H1 (cell line): ENCODE measurements at regions not wholly inside any gene's neighbourhood (a gene's known extent, or its start where the extent isn't known, plus 50 kb on each side); places are given as distances from the start of the nearest gene placed in this dataset.

Experiments
- CTCF ChIA-PET: fragments of 300-600 bp; sonication (Branson Sonifier 250); formaldehyde crosslinking; loops from one replicate; lab custom pipeline; 2021; ENCODE audit not compliant: partially characterized antibody; lab: Charles Lee
- POLR2A ChIA-PET: fragments of 300-600 bp; sonication (Branson Sonifier 250); formaldehyde crosslinking; loops from one replicate; lab custom pipeline; 2021; ENCODE audit warnings: inconsistent platforms; ENCODE audit not compliant: partially characterized antibody; lab: Charles Lee
- DNase-seq, 2 experiments: peaks; one replicate each; pipeline versions ENCODE4 v3.0.0 to v3.0.0-alpha.2; 2010 to 2022; ENCODE audit warnings: low spot score in 2 of 2, low read depth in 1 of 2, mixed read lengths in 1 of 2
- FAIRE-seq: peaks from 2 replicates; lab custom pipeline; 2011; peaks lifted over from hg19 to GRCh38; lab: Jason Lieb, UNC
- H2AFZ ChIP-seq: 2 replicates; pipeline ENCODE4 v1.8.1; 2012; ENCODE audit warnings: low read length, inconsistent platforms
- H2AK5ac ChIP-seq: 2 replicates; pipeline ENCODE4 v1.6.1; 2013; ENCODE audit warnings: low read depth, low read length
- H2BK120ac ChIP-seq: replicated peaks from 2 replicates; pipeline ENCODE3; 2013; ENCODE audit warnings: low read depth, low read length, inconsistent platforms
- H2BK12ac ChIP-seq: 2 replicates; pipeline ENCODE4 v1.6.1; 2013; ENCODE audit warnings: low read depth, low read length
- H2BK15ac ChIP-seq: 2 replicates; pipeline ENCODE4 v1.6.1; 2013; ENCODE audit warnings: low read length
- H2BK20ac ChIP-seq: 2 replicates; pipeline ENCODE4 v1.6.1; 2013; ENCODE audit warnings: low read length
- H2BK5ac ChIP-seq: 2 replicates; pipeline ENCODE4 v1.6.1; 2013; ENCODE audit warnings: low read depth, low read length
- H3K14ac ChIP-seq: 2 replicates; pipeline ENCODE4 v1.6.1; 2013; ENCODE audit warnings: inconsistent platforms; ENCODE audit not compliant: insufficient read length
- H3K18ac ChIP-seq: 2 replicates; pipeline ENCODE4 v1.6.1; 2013; ENCODE audit warnings: low read length; ENCODE audit errors: extremely low read depth
- H3K23ac ChIP-seq: 2 replicates; pipeline ENCODE4 v1.6.1; 2013; ENCODE audit warnings: inconsistent platforms; ENCODE audit not compliant: insufficient read length
- H3K23me2 ChIP-seq: 2 replicates; pipeline ENCODE4 v1.6.1; 2013; ENCODE audit warnings: low read depth, low read length
- H3K27ac ChIP-seq: 2 replicates; pipeline ENCODE4 v1.6.1; 2011; ENCODE audit warnings: low read depth, low read length, inconsistent platforms
- H3K27me3 ChIP-seq, 4 experiments: replicated peaks in 1 of 4; 1 replicate in 1 of 4; 2 replicates in 3 of 4; pipeline versions ENCODE4 v1.6.1 to v1.8.1; 2011 to 2013; ENCODE audit warnings: low read length in 3 of 4, mild to moderate bottlenecking in 3 of 4, inconsistent platforms in 2 of 4, mixed read lengths in 2 of 4, moderate library complexity in 1 of 4; ENCODE audit not compliant: control insufficient read depth in 3 of 4, insufficient read depth in 3 of 4; ENCODE audit errors: extremely low read depth in 1 of 4
- H3K36me3 ChIP-seq, 4 experiments: 2 replicates each; pipeline versions ENCODE4 v1.6.1 to v1.8.1; 2011 to 2013; ENCODE audit warnings: mild to moderate bottlenecking in 4 of 4, low read length in 3 of 4, moderate library complexity in 2 of 4, control low read depth in 1 of 4, inconsistent platforms in 1 of 4; ENCODE audit not compliant: insufficient read depth in 4 of 4, control insufficient read depth in 2 of 4
- H3K4ac ChIP-seq: replicated peaks from 2 replicates; pipeline ENCODE3; 2013; ENCODE audit warnings: low read length, low read depth, mixed read lengths, inconsistent platforms; ENCODE audit not compliant: insufficient read length
- H3K4me1 ChIP-seq, 4 experiments: replicated peaks in 1 of 4; 1 replicate in 1 of 4; 2 replicates in 3 of 4; pipeline versions ENCODE4 v1.6.1 to v1.8.1; 2011 to 2013; ENCODE audit warnings: low read length in 3 of 4, inconsistent platforms in 2 of 4, mixed read lengths in 1 of 4; ENCODE audit not compliant: insufficient read depth in 4 of 4, control insufficient read depth in 3 of 4
- H3K4me2 ChIP-seq, 2 experiments: 2 replicates each; pipeline versions ENCODE4 v1.6.1 to v1.8.1; 2011 to 2013; ENCODE audit warnings: low read depth in 2 of 2, low read length in 2 of 2, control low read depth in 1 of 2, inconsistent platforms in 1 of 2, mild to moderate bottlenecking in 1 of 2; ENCODE audit not compliant: insufficient read depth in 1 of 2
- H3K4me3 ChIP-seq, 4 experiments: fragments of 200-600, 300-600 bp in 1 of 4; sonication (generic), shearing (Covaris generic), sonication (Bioruptor Twin) in 1 of 4; 2 replicates each; pipeline versions ENCODE4 v1.5.1 to v1.8.1; 2011 to 2016; ENCODE audit warnings: low read length in 4 of 4, low read depth in 3 of 4, control low read depth in 2 of 4, inconsistent platforms in 2 of 4, mild to moderate bottlenecking in 2 of 4, mixed read lengths in 1 of 4, moderate library complexity in 1 of 4; ENCODE audit not compliant: insufficient read depth in 2 of 4; ENCODE audit errors: extremely low read depth in 1 of 4
- H3K56ac ChIP-seq: replicated peaks from 2 replicates; pipeline ENCODE3; 2013; ENCODE audit warnings: low read depth, mild to moderate bottlenecking, mixed read lengths, low read length, inconsistent platforms; ENCODE audit not compliant: insufficient read length
- H3K79me1 ChIP-seq: 2 replicates; pipeline ENCODE4 v1.6.1; 2013; ENCODE audit warnings: low read depth, low read length, control low read depth
- H3K79me2 ChIP-seq, 2 experiments: 2 replicates each; pipeline versions ENCODE4 v1.6.1 to v1.8.1; 2012 to 2013; ENCODE audit warnings: low read length in 2 of 2, mild to moderate bottlenecking in 2 of 2, inconsistent platforms in 1 of 2; ENCODE audit not compliant: insufficient read depth in 2 of 2, control insufficient read depth in 1 of 2
- H3K9ac ChIP-seq, 4 experiments: replicated peaks in 1 of 4; 1 replicate in 1 of 4; 2 replicates in 3 of 4; pipeline versions ENCODE4 v1.6.1 to v1.8.1; 2011 to 2013; ENCODE audit warnings: low read depth in 3 of 4, low read length in 3 of 4, control low read depth in 2 of 4, mild to moderate bottlenecking in 2 of 4, moderate library complexity in 2 of 4, inconsistent platforms in 1 of 4; ENCODE audit errors: extremely low read depth in 1 of 4
- H3K9me3 ChIP-seq, 2 experiments: 2 replicates each; pipeline versions ENCODE4 v1.6.1 to v1.8.1; 2012 to 2013; ENCODE audit warnings: mild to moderate bottlenecking in 2 of 2, moderate library complexity in 2 of 2, control low read depth in 1 of 2, inconsistent platforms in 1 of 2, low read depth in 1 of 2, low read length in 1 of 2, mixed read lengths in 1 of 2; ENCODE audit not compliant: insufficient read depth in 2 of 2
- H4K20me1 ChIP-seq, 2 experiments: replicated peaks in 1 of 2; 2 replicates each; pipeline versions ENCODE3 to v1.8.1; 2011 to 2013; ENCODE audit warnings: inconsistent platforms in 2 of 2, low read length in 2 of 2, mild to moderate bottlenecking in 1 of 2; ENCODE audit not compliant: insufficient read depth in 2 of 2, control insufficient read depth in 1 of 2
- H4K5ac ChIP-seq: 2 replicates; pipeline ENCODE4 v1.6.1; 2013; ENCODE audit warnings: low read length, low read depth, mixed read lengths, inconsistent platforms; ENCODE audit not compliant: insufficient read length
- H4K8ac ChIP-seq: 2 replicates; pipeline ENCODE4 v1.8.0; 2013; ENCODE audit warnings: mild to moderate bottlenecking, moderate library complexity, low read length, inconsistent platforms; ENCODE audit not compliant: insufficient read depth; ENCODE audit errors: extremely low read depth
- H4K91ac ChIP-seq: replicated peaks from 2 replicates; pipeline ENCODE3; 2013; ENCODE audit warnings: low read length, mixed read lengths, inconsistent platforms; ENCODE audit not compliant: insufficient read length
- EGR1 ChIP-seq: IDR thresholded peaks from 2 replicates; pipeline ENCODE4 v1.6.1; 2011; ENCODE audit warnings: low read depth, low read length, borderline replicate concordance
- FOSL1 ChIP-seq: IDR thresholded peaks from 2 replicates; pipeline ENCODE4 v1.6.1; 2011; ENCODE audit warnings: mild to moderate bottlenecking, low read depth, low read length, moderate library complexity; ENCODE audit not compliant: insufficient read depth
- RBBP5 ChIP-seq: IDR thresholded peaks from 2 replicates; pipeline ENCODE4 v1.7.1; 2012; ENCODE audit warnings: low read depth, mild to moderate bottlenecking, inconsistent platforms, low read length, moderate library complexity, borderline replicate concordance
- SRF ChIP-seq: IDR thresholded peaks from 2 replicates; pipeline ENCODE4 v1.6.1; 2011; ENCODE audit warnings: mild to moderate bottlenecking, low read depth, low read length, moderate library complexity
- WGBS, 2 experiments: shearing (Covaris generic) in 1 of 2; methylation state at CpG; one replicate each; pipeline versions ENCODE4 v1.1.6 to v1.1.7; 2013 to 2015; ENCODE audit warnings: low lambda C conversion rate in 2 of 2, mixed read lengths in 2 of 2, inconsistent platforms in 1 of 2, low coverage in 1 of 2, missing lambda C conversion rate in 1 of 2; ENCODE audit not compliant: insufficient replicate concordance in 2 of 2, insufficient coverage in 1 of 2, insufficient read length in 1 of 2; ENCODE audit errors: extremely low coverage in 1 of 2, missing lambda C conversion rate in 1 of 2; 5-methylcytosine and 5-hydroxymethylcytosine counted together
- TF ChIP-seq, protein P1 (sequence below): IDR thresholded peaks from 2 replicates; pipeline ENCODE4 v1.6.1; 2011; ENCODE audit warnings: low read length, improper control_type of control experiment

DNA sequence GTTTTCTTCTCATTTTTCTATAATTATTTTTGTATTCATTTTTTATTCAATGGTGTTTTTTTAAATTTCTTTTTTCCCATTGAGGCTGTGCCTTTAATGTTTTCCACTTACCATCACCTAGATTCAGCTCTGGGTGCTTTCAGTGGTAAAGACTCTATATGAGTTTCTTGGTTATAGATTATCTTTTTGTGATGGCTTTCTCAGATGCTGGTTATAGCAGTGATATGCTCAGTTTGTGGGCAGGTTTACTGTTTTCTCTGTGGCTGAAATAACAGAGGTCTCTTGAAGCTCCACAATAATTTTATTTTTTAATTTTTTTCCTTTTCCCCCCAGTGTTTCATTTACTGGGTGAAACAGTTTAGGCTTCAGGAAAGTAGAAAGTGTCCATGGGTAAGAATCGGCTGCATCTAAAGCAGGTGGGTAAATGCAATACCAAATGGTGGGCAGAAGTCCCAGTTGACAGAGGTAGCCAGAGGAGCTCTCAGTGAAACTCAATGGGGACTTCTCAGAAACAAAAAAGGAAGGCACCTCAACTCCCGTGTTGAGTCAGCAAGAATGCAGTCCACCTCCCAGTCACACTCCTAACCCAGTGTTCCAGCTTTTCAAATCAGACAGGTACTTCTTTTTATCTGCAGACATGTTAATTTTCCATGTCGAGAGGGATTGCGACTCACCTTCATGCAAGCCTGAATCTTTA is 106.7 kb downstream of the KDM5D start:
- no peaks in the 10 kb centered on the region for H3K79me2 ChIP-seq
- no peak overlapping the region for H3K9ac ChIP-seq
- H3K4ac ChIP-seq, result no peak overlapping the region
- no peaks in the 10 kb centered on the region for H3K4me1 ChIP-seq
- H2BK20ac ChIP-seq, result no peak overlapping the region
- H3K18ac ChIP-seq, result no peak overlapping the region
- ChIA-PET CTCF (no interaction called here), POLR2A (no interaction called here)
- H3K27ac ChIP-seq, result no peak overlapping the region
- H3K14ac ChIP-seq, result no peak overlapping the region
- no peaks in the 10 kb centered on the region for H4K20me1 ChIP-seq
- no peaks in the 10 kb centered on the region for H3K79me1 ChIP-seq
- H3K9me3 ChIP-seq, result peaks cover 0 to 7% of the 10 kb centered on the region in 2 experiments; a peak in 1 of 4 replicates
- H3K27me3 ChIP-seq, result no peaks in the 10 kb centered on the region
- no peak overlapping the region for H2AK5ac ChIP-seq
- no peaks in the 10 kb centered on the region for H3K23me2 ChIP-seq
- no peak overlapping the region for H3K56ac ChIP-seq
- WGBS, 2 experiments, result 89% methylated on average over 3 of the region's 4 CpGs; no CpG with 5 or more reads in 1 of the 2 experiments
- H2BK5ac ChIP-seq, result no peak overlapping the region
- DNase-seq, result no peak
- H3K36me3 ChIP-seq, result no peaks in the 10 kb centered on the region
- H4K8ac ChIP-seq, result no peak overlapping the region
- no peak overlapping the region for H2BK12ac ChIP-seq
- H3K23ac ChIP-seq, result no peak overlapping the region
- H4K91ac ChIP-seq, result no peak overlapping the region
- H3K4me3 ChIP-seq, result no peak overlapping the region
- H2BK15ac ChIP-seq, result no peak overlapping the region
- no peak overlapping the region for H4K5ac ChIP-seq
- FAIRE-seq, result no peak
- H2BK120ac ChIP-seq, result no peak overlapping the region
- H2AFZ ChIP-seq, result no peak overlapping the region
- H3K4me2 ChIP-seq, result no peak overlapping the region
- TF ChIP-seq FOSL1, result no peak
- no peak for TF ChIP-seq SRF
- no peak for TF ChIP-seq RBBP5
- no peak for TF ChIP-seq EGR1
- TF ChIP-seq, protein P1, sequence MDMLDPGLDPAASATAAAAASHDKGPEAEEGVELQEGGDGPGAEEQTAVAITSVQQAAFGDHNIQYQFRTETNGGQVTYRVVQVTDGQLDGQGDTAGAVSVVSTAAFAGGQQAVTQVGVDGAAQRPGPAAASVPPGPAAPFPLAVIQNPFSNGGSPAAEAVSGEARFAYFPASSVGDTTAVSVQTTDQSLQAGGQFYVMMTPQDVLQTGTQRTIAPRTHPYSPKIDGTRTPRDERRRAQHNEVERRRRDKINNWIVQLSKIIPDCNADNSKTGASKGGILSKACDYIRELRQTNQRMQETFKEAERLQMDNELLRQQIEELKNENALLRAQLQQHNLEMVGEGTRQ, result no peak
